ENCODE measurements at regions not wholly inside any gene's neighbourhood (a gene's known extent, or its start where the extent isn't known, plus 50 kb on each side); places are given as distances from the start of the nearest gene placed in this dataset.

DNA sequence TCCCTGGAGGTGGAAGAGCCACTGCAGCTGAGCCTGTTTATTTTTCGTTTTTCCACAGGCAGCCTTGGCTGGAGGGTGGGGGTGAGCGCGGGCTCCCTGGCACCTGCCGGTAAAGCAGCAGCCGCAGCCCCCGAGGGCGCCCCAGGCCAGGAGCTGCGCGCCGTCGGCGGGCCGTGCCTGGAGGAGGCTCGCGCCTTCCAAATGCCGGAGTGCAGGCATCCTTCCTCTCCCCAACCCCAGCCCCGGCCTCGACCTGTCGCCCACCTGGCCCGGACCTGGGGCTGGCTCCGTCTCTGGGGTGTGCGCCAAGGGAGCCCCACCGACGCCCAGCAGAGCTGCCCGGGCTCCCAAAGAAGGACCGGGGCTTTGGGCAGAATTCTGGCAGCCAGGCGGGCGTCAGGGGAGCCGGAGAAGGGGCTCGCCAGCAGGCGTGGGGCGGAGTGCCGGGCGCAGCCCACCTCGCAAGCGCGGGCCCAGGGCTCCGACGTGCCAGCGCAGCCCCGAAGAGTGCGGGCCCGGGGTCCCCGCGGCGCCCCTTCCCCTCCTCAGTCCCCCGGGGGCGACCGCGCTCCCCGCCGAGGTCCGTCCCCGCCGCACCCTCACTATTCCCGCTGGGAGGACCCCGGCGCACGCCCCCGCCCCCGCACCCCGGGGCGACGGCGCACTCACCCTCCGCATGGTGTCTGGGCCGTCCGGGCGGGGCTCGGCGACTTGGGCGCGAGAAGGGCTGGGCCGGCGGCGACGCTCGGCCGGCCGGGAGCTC is 130.3 kb downstream of the NDUFA12 start:
- no peak for TF ChIP-seq CTCF (IDR thresholded peaks at IDR 0.05; ENCODE audit: low read length)
- no peak for TF ChIP-seq EZH2 (IDR thresholded peaks at IDR 0.05; ENCODE audit: borderline replicate concordance, low read length)
